WTC11 (cell line): ENCODE measurements at regions not wholly inside any gene's neighbourhood (a gene's known extent, or its start where the extent isn't known, plus 50 kb on each side); places are given as distances from the start of the nearest gene placed in this dataset.

Source experiments
- ATAC-seq: fragments of 200-7000 bp; cut with Tn5 transposase; 2 replicates; pipeline ENCODE4 v1.10.0; 2021; ENCODE audit warnings: mild to moderate bottlenecking, moderate library complexity
- CTCF ChIA-PET: fragments of 300-600 bp; sonication (Branson Sonifier 250); formaldehyde crosslinking; loops from one replicate; lab custom pipeline; 2021; ENCODE audit warnings: antibody characterized with exemption; lab: Charles Lee
- POLR2A ChIA-PET: fragments of 350-600 bp; sonication (Branson Sonifier 250); formaldehyde crosslinking; loops from one replicate; lab custom pipeline; 2021; ENCODE audit warnings: antibody characterized with exemption; lab: Charles Lee
- DNase-seq: peaks from one replicate; pipeline ENCODE4 v3.0.0; 2021; ENCODE audit warnings: low spot score
- H3K27ac Mint-ChIP-seq: 2 replicates; pipeline ENCODE4 v1.8.0; 2021; ENCODE audit warnings: mixed read lengths
- H3K27me3 Mint-ChIP-seq: 2 replicates; pipeline ENCODE4 v1.8.0; 2021; ENCODE audit warnings: low read depth, mild to moderate bottlenecking, moderate library complexity, mixed read lengths
- H3K36me3 Mint-ChIP-seq: 2 replicates; pipeline ENCODE4 v1.8.0; 2021; ENCODE audit warnings: mixed read lengths
- H3K4me1 Mint-ChIP-seq: 2 replicates; pipeline ENCODE4 v1.8.0; 2022; ENCODE audit warnings: mixed read lengths
- H3K4me3 Mint-ChIP-seq: 2 replicates; pipeline ENCODE4 v1.8.0; 2021; ENCODE audit warnings: mild to moderate bottlenecking, moderate library complexity, mixed read lengths
- H3K9me3 Mint-ChIP-seq: 2 replicates; pipeline ENCODE4 v1.8.0; 2021; ENCODE audit warnings: mixed read lengths
- CREM ChIP-seq: sonication (generic); formaldehyde crosslinking; IDR thresholded peaks from 2 replicates; pipeline ENCODE4 v1.8.1; 2022; ENCODE audit warnings: mild to moderate bottlenecking, missing genetic modification reagents, moderate library complexity
- FOXJ3 ChIP-seq: sonication (generic); formaldehyde crosslinking; IDR thresholded peaks from 2 replicates; pipeline ENCODE4 v1.9.0; 2021; ENCODE audit warnings: missing genetic modification reagents, mild to moderate bottlenecking, borderline replicate concordance
- FOXK1 ChIP-seq: sonication (generic); formaldehyde crosslinking; IDR thresholded peaks from 2 replicates; pipeline ENCODE4 v1.8.0; 2022; ENCODE audit warnings: mild to moderate bottlenecking, moderate library complexity, missing genetic modification reagents
- JUN ChIP-seq: sonication (generic); formaldehyde crosslinking; IDR thresholded peaks from 2 replicates; pipeline ENCODE4 v1.8.0; 2023; ENCODE audit warnings: mild to moderate bottlenecking, missing genetic modification reagents
- MYBL2 ChIP-seq: sonication (generic); formaldehyde crosslinking; IDR thresholded peaks from 2 replicates; pipeline ENCODE4 v1.8.1; 2023; ENCODE audit warnings: mild to moderate bottlenecking, moderate library complexity, missing genetic modification reagents
- NFATC4 ChIP-seq: fragments of 250-450 bp; sonication (Bioruptor Pico); IDR thresholded peaks from 2 replicates; pipeline ENCODE4 v1.9.0; 2021; ENCODE audit warnings: mild to moderate bottlenecking
- SMAD4 ChIP-seq: sonication (generic); formaldehyde crosslinking; IDR thresholded peaks from 2 replicates; pipeline ENCODE4 v1.8.0; 2022; ENCODE audit warnings: mild to moderate bottlenecking, missing genetic modification reagents
- ZNF232 ChIP-seq: sonication (generic); formaldehyde crosslinking; IDR thresholded peaks from 2 replicates; pipeline ENCODE4 v1.8.0; 2022; ENCODE audit warnings: mild to moderate bottlenecking, missing genetic modification reagents
- ZNF317 ChIP-seq: sonication (generic); formaldehyde crosslinking; IDR thresholded peaks from 2 replicates; pipeline ENCODE4 v1.8.1; 2023; ENCODE audit warnings: low read depth, mild to moderate bottlenecking, moderate library complexity, missing genetic modification reagents, borderline replicate concordance
- TF ChIP-seq, protein P1 (sequence below): sonication (generic); formaldehyde crosslinking; IDR thresholded peaks from 2 replicates; pipeline ENCODE4 v1.8.1; 2022; ENCODE audit warnings: low read depth, missing genetic modification reagents, borderline replicate concordance
- TF ChIP-seq, protein P2 (sequence below): sonication (generic); formaldehyde crosslinking; IDR thresholded peaks from 2 replicates; pipeline ENCODE4 v1.8.1; 2022; ENCODE audit warnings: mild to moderate bottlenecking, missing genetic modification reagents, moderate library complexity, borderline replicate concordance
- TF ChIP-seq, protein P3 (sequence below): sonication (generic); formaldehyde crosslinking; IDR thresholded peaks from 2 replicates; pipeline ENCODE4 v1.8.1; 2023; ENCODE audit warnings: mild to moderate bottlenecking, missing genetic modification reagents, moderate library complexity
- TF ChIP-seq, protein P4 (sequence below): fragments of 250-450 bp; sonication (Bioruptor Pico); IDR thresholded peaks from 2 replicates; pipeline ENCODE4 v2.1.2; 2022; ENCODE audit warnings: mild to moderate bottlenecking, moderate library complexity
- TF ChIP-seq, protein P5 (sequence below): fragments of 250-450 bp; sonication (Bioruptor Pico); IDR thresholded peaks from 2 replicates; pipeline ENCODE4 v1.9.0; 2021; ENCODE audit warnings: mild to moderate bottlenecking
- TF ChIP-seq, protein P6 (sequence below): sonication (generic); formaldehyde crosslinking; IDR thresholded peaks from 2 replicates; pipeline ENCODE4 v1.8.0; 2022; ENCODE audit warnings: mild to moderate bottlenecking, missing genetic modification reagents
- TF ChIP-seq, protein P7 (sequence below): fragments of 250-450 bp; sonication (Bioruptor Pico); IDR thresholded peaks from 2 replicates; pipeline ENCODE4 v1.9.0; 2021; ENCODE audit warnings: mild to moderate bottlenecking
- TF ChIP-seq, protein P8 (sequence below): sonication (generic); formaldehyde crosslinking; IDR thresholded peaks from 2 replicates; pipeline ENCODE4 v1.8.1; 2023; ENCODE audit warnings: mild to moderate bottlenecking, missing genetic modification reagents
- TF ChIP-seq, protein P9 (sequence below): fragments of 250-450 bp; sonication (Bioruptor Pico); IDR thresholded peaks from 2 replicates; pipeline ENCODE4 v1.8.0; 2021; ENCODE audit warnings: mild to moderate bottlenecking

DNA sequence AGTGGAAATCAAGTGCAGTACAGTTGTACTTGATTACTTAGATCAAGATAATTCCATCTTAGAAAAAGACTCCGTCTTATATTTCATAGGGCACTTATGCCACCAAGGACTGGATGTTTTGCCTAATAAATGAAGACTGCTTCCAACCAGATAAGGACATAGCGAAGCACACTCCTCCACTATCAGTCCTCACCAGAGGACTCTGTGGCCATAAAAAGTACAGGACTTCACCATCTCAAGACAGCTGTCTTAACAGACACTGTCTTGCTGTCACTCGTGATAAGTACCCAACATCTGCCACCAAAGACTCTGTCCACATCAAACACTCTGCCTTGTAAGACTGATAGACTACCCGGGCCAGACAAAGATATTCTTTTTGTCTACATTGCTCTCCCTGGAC lies 352.0 kb downstream of the TRAM1L1 start:
- Mint-ChIP-seq H3K4me3 (no peak overlapping the region), H3K27me3 (no peaks in the 10 kb centered on the region), H3K9me3 (no peaks in the 10 kb centered on the region), H3K27ac (no peak overlapping the region), H3K36me3 (no peaks in the 10 kb centered on the region), H3K4me1 (no peaks in the 10 kb centered on the region)
- ChIA-PET POLR2A (no interaction called here), CTCF (no interaction called here)
- DNase-seq (no peak), ATAC-seq (no peak)
- TF ChIP-seq ZNF317, result no peak
- TF ChIP-seq, protein P1, sequence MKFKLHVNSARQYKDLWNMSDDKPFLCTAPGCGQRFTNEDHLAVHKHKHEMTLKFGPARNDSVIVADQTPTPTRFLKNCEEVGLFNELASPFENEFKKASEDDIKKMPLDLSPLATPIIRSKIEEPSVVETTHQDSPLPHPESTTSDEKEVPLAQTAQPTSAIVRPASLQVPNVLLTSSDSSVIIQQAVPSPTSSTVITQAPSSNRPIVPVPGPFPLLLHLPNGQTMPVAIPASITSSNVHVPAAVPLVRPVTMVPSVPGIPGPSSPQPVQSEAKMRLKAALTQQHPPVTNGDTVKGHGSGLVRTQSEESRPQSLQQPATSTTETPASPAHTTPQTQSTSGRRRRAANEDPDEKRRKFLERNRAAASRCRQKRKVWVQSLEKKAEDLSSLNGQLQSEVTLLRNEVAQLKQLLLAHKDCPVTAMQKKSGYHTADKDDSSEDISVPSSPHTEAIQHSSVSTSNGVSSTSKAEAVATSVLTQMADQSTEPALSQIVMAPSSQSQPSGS, result no peak
- TF ChIP-seq JUN (CRISPR knock-in tag), result no peak
- TF ChIP-seq, protein P2, sequence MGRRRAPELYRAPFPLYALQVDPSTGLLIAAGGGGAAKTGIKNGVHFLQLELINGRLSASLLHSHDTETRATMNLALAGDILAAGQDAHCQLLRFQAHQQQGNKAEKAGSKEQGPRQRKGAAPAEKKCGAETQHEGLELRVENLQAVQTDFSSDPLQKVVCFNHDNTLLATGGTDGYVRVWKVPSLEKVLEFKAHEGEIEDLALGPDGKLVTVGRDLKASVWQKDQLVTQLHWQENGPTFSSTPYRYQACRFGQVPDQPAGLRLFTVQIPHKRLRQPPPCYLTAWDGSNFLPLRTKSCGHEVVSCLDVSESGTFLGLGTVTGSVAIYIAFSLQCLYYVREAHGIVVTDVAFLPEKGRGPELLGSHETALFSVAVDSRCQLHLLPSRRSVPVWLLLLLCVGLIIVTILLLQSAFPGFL (CRISPR knock-in tag), result no peak
- no peak for TF ChIP-seq FOXK1
- no peak for TF ChIP-seq NFATC4 (CRISPR knock-in tag)
- no peak for TF ChIP-seq CREM (CRISPR knock-in tag)

DNA sequence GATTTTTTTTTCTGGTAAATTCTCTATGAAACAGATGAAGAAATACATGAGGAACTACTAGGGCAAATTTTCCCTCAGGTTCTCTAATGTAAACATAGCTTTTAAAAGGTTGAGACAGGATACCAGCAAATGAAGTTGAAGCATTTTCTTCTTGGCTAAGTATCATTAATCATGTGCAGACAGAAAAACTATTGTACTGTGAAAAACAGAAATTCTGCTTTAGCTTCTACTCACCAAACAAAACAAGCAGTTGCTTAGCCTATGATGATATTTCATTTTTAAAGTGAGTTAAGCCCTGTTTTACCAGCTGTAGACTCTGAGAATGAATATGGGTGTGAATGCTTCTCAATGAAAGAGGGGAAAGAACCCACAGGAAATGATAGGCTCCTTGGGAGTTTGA lies 358.9 kb downstream of the TRAM1L1 start:
- H3K4me1 Mint-ChIP-seq, result no peaks in the 10 kb centered on the region
- no peak overlapping the region for H3K4me3 Mint-ChIP-seq
- CTCF ChIA-PET, result interaction anchor here (2.3 kb wide), 1 partner anchor 23 kb away, joined by 6 read pairs; no protein-coding TSS in a partner anchor
- ATAC-seq (no peak), DNase-seq (no peak)
- H3K36me3 Mint-ChIP-seq, result no peaks in the 10 kb centered on the region
- no peaks in the 10 kb centered on the region for H3K27me3 Mint-ChIP-seq
- POLR2A ChIA-PET, result interaction anchor here (0.6 kb wide), 1 partner anchor 20 kb away, joined by 5 read pairs; no protein-coding TSS in a partner anchor
- H3K9me3 Mint-ChIP-seq, result no peaks in the 10 kb centered on the region
- TF ChIP-seq, protein P3, sequence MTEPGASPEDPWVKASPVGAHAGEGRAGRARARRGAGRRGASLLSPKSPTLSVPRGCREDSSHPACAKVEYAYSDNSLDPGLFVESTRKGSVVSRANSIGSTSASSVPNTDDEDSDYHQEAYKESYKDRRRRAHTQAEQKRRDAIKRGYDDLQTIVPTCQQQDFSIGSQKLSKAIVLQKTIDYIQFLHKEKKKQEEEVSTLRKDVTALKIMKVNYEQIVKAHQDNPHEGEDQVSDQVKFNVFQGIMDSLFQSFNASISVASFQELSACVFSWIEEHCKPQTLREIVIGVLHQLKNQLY, result no peak
- no peak for TF ChIP-seq MYBL2
- TF ChIP-seq, protein P4, sequence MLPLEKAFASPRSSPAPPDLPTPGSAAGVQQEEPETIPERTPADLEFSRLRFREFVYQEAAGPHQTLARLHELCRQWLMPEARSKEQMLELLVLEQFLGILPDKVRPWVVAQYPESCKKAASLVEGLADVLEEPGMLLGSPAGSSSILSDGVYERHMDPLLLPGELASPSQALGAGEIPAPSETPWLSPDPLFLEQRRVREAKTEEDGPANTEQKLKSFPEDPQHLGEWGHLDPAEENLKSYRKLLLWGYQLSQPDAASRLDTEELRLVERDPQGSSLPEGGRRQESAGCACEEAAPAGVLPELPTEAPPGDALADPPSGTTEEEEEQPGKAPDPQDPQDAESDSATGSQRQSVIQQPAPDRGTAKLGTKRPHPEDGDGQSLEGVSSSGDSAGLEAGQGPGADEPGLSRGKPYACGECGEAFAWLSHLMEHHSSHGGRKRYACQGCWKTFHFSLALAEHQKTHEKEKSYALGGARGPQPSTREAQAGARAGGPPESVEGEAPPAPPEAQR (CRISPR knock-in tag), result no peak
- TF ChIP-seq ZNF232 (CRISPR knock-in tag), result no peak
- TF ChIP-seq, protein P5, sequence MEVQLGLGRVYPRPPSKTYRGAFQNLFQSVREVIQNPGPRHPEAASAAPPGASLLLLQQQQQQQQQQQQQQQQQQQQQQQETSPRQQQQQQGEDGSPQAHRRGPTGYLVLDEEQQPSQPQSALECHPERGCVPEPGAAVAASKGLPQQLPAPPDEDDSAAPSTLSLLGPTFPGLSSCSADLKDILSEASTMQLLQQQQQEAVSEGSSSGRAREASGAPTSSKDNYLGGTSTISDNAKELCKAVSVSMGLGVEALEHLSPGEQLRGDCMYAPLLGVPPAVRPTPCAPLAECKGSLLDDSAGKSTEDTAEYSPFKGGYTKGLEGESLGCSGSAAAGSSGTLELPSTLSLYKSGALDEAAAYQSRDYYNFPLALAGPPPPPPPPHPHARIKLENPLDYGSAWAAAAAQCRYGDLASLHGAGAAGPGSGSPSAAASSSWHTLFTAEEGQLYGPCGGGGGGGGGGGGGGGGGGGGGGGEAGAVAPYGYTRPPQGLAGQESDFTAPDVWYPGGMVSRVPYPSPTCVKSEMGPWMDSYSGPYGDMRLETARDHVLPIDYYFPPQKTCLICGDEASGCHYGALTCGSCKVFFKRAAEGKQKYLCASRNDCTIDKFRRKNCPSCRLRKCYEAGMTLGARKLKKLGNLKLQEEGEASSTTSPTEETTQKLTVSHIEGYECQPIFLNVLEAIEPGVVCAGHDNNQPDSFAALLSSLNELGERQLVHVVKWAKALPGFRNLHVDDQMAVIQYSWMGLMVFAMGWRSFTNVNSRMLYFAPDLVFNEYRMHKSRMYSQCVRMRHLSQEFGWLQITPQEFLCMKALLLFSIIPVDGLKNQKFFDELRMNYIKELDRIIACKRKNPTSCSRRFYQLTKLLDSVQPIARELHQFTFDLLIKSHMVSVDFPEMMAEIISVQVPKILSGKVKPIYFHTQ (CRISPR knock-in tag), result no peak
- TF ChIP-seq, protein P6, sequence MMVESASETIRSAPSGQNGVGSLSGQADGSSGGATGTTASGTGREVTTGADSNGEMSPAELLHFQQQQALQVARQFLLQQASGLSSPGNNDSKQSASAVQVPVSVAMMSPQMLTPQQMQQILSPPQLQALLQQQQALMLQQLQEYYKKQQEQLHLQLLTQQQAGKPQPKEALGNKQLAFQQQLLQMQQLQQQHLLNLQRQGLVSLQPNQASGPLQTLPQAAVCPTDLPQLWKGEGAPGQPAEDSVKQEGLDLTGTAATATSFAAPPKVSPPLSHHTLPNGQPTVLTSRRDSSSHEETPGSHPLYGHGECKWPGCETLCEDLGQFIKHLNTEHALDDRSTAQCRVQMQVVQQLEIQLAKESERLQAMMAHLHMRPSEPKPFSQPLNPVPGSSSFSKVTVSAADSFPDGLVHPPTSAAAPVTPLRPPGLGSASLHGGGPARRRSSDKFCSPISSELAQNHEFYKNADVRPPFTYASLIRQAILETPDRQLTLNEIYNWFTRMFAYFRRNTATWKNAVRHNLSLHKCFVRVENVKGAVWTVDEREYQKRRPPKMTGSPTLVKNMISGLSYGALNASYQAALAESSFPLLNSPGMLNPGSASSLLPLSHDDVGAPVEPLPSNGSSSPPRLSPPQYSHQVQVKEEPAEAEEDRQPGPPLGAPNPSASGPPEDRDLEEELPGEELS, result no peak
- TF ChIP-seq, protein P7, sequence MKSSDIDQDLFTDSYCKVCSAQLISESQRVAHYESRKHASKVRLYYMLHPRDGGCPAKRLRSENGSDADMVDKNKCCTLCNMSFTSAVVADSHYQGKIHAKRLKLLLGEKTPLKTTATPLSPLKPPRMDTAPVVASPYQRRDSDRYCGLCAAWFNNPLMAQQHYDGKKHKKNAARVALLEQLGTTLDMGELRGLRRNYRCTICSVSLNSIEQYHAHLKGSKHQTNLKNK, result no peak
- no peak for TF ChIP-seq FOXJ3 (CRISPR knock-in tag)
- TF ChIP-seq SMAD4 (CRISPR knock-in tag), result no peak
- TF ChIP-seq, protein P8, sequence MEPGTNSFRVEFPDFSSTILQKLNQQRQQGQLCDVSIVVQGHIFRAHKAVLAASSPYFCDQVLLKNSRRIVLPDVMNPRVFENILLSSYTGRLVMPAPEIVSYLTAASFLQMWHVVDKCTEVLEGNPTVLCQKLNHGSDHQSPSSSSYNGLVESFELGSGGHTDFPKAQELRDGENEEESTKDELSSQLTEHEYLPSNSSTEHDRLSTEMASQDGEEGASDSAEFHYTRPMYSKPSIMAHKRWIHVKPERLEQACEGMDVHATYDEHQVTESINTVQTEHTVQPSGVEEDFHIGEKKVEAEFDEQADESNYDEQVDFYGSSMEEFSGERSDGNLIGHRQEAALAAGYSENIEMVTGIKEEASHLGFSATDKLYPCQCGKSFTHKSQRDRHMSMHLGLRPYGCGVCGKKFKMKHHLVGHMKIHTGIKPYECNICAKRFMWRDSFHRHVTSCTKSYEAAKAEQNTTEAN (CRISPR knock-in tag), result no peak
- TF ChIP-seq, protein P9, sequence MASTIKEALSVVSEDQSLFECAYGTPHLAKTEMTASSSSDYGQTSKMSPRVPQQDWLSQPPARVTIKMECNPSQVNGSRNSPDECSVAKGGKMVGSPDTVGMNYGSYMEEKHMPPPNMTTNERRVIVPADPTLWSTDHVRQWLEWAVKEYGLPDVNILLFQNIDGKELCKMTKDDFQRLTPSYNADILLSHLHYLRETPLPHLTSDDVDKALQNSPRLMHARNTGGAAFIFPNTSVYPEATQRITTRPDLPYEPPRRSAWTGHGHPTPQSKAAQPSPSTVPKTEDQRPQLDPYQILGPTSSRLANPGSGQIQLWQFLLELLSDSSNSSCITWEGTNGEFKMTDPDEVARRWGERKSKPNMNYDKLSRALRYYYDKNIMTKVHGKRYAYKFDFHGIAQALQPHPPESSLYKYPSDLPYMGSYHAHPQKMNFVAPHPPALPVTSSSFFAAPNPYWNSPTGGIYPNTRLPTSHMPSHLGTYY (CRISPR knock-in tag), result no peak
- no peak overlapping the region for H3K27ac Mint-ChIP-seq
